SKM-1 (cell line): ENCODE measurements at regions not wholly inside any gene's neighbourhood (a gene's known extent, or its start where the extent isn't known, plus 50 kb on each side); places are given as distances from the start of the nearest gene placed in this dataset.

Experiments used
- DNase-seq: peaks from one replicate; lab custom pipeline; 2025; ENCODE audit not compliant: unreplicated experiment; lab: John Stamatoyannopoulos, UW

GRCh38 chr15:70450142-70450443 is 313.3 kb downstream of the UACA start:
- DNase-seq = no peak

- no peak for DNase-seq
Measured at GRCh38 chr15:70449311-70450141, 313.8 kb downstream of the UACA start.

- DNase-seq = peak; percentile 66
Measured at GRCh38 chr15:70447928-70448698, 315.2 kb downstream of the UACA start.

GRCh38 chr15:70447521-70447920 is 315.8 kb downstream of the UACA start:
- DNase-seq = no peak

- no peak for DNase-seq
Measured at GRCh38 chr15:70447081-70447480, 316.3 kb downstream of the UACA start.

GRCh38 chr15:70443486-70444273 is 319.7 kb downstream of the UACA start:
- no peak for DNase-seq

GRCh38 chr15:70442616-70443321 is 320.6 kb downstream of the UACA start:
- no peak for DNase-seq

GRCh38 chr15:70442211-70442610 is 321.1 kb downstream of the UACA start:
- no peak for DNase-seq

GRCh38 chr15:70440416-70441138 is 322.8 kb downstream of the UACA start:
- DNase-seq = no peak

GRCh38 chr15:70439880-70440279 is 323.5 kb downstream of the UACA start:
- no peak for DNase-seq

- DNase-seq = peak; percentile 48
Measured at GRCh38 chr15:70439304-70439877, 324.0 kb downstream of the UACA start.

GRCh38 chr15:70438776-70439175 is 324.6 kb downstream of the UACA start:
- DNase-seq = no peak

GRCh38 chr15:70437882-70438451 is 325.4 kb downstream of the UACA start:
- DNase-seq = no peak

GRCh38 chr15:70437089-70437488 is 326.3 kb downstream of the UACA start:
- DNase-seq = no peak

- no peak for DNase-seq
Measured at GRCh38 chr15:70436428-70436827, 326.9 kb downstream of the UACA start.

- no peak for DNase-seq
Measured at GRCh38 chr15:70435872-70436271, 327.5 kb downstream of the UACA start.

- DNase-seq = no peak
Measured at GRCh38 chr15:70435369-70435768, 328.0 kb downstream of the UACA start.

GRCh38 chr15:70433586-70434324 is 329.6 kb downstream of the UACA start:
- DNase-seq = no peak

- no peak for DNase-seq
Measured at GRCh38 chr15:70432924-70433495, 330.3 kb downstream of the UACA start.
